Gastroesophageal sphincter (tissue), 4 donors: ENCODE measurements at regions not wholly inside any gene's neighbourhood (a gene's known extent, or its start where the extent isn't known, plus 50 kb on each side); places are given as distances from the start of the nearest gene placed in this dataset.

Experiments
- ATAC-seq: fragments of 150-250 bp; one replicate; pipeline ENCODE4 v1.9.1; 2016; ENCODE audit warnings: mild to moderate bottlenecking, moderate library complexity
- H3K27ac ChIP-seq, 4 donors: fragments of 200-600 bp; sonication (generic) in 3 of 4; 1 replicate in 3 of 4; 2 replicates in 1 of 4; pipeline ENCODE4 v1.5.1; 2016 to 2019
- H3K27me3 ChIP-seq: fragments of 200-600 bp; sonication (generic); one replicate; pipeline ENCODE4 v1.5.1; 2019
- H3K36me3 ChIP-seq, 2 donors: fragments of 200-600 bp; sonication (generic); one replicate each; pipeline ENCODE4 v1.5.1; 2019; ENCODE audit warnings: control low read depth in 1 of 2
- H3K4me1 ChIP-seq, 3 donors: fragments of 200-600 bp; sonication (generic); 1 replicate in 2 of 3; 2 replicates in 1 of 3; pipeline ENCODE4 v1.5.1; 2016 to 2019; ENCODE audit warnings: control low read depth in 2 of 3
- H3K4me3 ChIP-seq, 2 donors: fragments of 200-600 bp; sonication (generic); one replicate each; pipeline ENCODE4 v1.5.1; 2019; ENCODE audit warnings: mild to moderate bottlenecking in 1 of 2, moderate library complexity in 1 of 2
- H3K9me3 ChIP-seq, 3 donors: fragments of 200-600 bp; sonication (generic); one replicate each; pipeline ENCODE4 v1.5.1; 2017 to 2019; ENCODE audit warnings: control low read depth in 2 of 3
- EP300 ChIP-seq: sonication (generic); formaldehyde crosslinking; IDR thresholded peaks from one replicate; pipeline ENCODE4 v1.6.1; 2017; ENCODE audit warnings: antibody characterized with exemption, mild to moderate bottlenecking
- POLR2A ChIP-seq, 2 donors: fragments of 450-650 bp; IDR thresholded peaks; one replicate each; pipeline ENCODE4 v1.6.1; 2017; ENCODE audit warnings: antibody characterized with exemption in 2 of 2, mild to moderate bottlenecking in 2 of 2, moderate library complexity in 1 of 2
- POLR2AphosphoS5 ChIP-seq: sonication (generic); formaldehyde crosslinking; IDR thresholded peaks from one replicate; pipeline ENCODE4 v1.6.1; 2017; ENCODE audit warnings: antibody characterized with exemption
- WGBS, 2 donors: methylation state at CpG; one replicate each; pipeline ENCODE4 v1.1.5; 2018; ENCODE audit warnings: low coverage in 1 of 2; 5-methylcytosine and 5-hydroxymethylcytosine counted together
- TF ChIP-seq, protein P1 (sequence below), 4 experiments: fragments of 200-600 bp in 2 of 4; fragments of 450-650 bp in 2 of 4; sonication (generic) in 1 of 4; IDR thresholded peaks; one replicate each; pipeline ENCODE4 v1.5.1; 2017 to 2019; ENCODE audit warnings: antibody characterized with exemption in 4 of 4, mild to moderate bottlenecking in 2 of 4, moderate library complexity in 2 of 4

DNA sequence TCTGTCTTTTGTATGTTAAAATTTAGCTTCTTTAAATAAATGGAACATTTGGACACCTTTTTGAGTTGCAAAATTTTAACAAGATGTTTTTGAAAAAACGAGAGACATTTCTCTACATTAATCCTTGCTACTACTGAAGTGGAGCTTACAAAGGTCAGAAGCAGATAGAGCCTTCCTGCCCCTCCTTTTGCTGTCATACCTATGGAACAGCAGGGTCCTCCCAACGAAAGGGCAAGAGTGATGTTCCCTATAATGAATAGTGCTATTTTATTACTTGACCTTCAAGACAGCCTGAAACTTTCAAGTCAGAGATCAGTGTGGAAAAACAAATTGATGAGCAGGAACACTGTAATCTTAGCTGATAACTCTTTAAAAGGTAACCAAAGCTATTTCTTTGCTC is 1538.9 kb downstream of the PLA2G4A start:
- TF ChIP-seq EP300 (no peak), POLR2AphosphoS5 (no peak)
- H3K27ac ChIP-seq: no peak overlapping the region
- H3K9me3 ChIP-seq: no peaks in the 10 kb centered on the region
- ATAC-seq: no peak
- H3K27me3 ChIP-seq: no peaks in the 10 kb centered on the region
- H3K36me3 ChIP-seq: no peaks in the 10 kb centered on the region
- WGBS, 2 donors: 28 to 49% methylated on average over 2 of the region's 2 CpGs
- H3K4me1 ChIP-seq: no peaks in the 10 kb centered on the region
- H3K4me3 ChIP-seq: no peak overlapping the region

DNA sequence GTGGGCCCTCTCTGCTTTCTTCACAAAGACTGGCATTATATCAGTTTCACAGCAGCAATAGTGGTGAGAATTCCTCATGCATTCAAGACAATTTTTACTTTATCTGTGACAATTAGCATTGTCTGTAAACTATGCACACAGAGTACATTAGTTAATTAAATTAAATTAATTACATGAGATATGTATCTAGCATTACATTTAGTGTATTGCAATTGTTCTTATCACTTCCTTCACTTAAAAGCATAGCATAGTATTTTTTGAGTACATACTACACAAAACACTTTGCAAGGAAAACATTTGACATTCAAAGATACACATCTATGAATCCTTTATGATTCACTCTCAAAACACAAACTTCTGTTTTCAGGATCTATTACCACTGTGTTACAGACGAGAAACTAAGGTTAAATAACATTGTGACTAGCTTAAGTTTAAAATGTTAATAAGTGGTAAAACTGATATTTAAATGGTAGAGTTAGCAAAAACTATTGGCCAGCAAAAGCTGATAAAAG is 1542.6 kb downstream of the PLA2G4A start:
- Histone ChIP-seq H3K9me3 (no peaks in the 10 kb centered on the region), H3K27ac (no peak overlapping the region), H3K27me3 (no peaks in the 10 kb centered on the region), H3K4me1 (no peaks in the 10 kb centered on the region), H3K36me3 (no peaks in the 10 kb centered on the region), H3K4me3 (no peak overlapping the region)
- ATAC-seq: no peak
- 80 to 82% methylated on average over 1 of the region's 1 CpG for WGBS, 2 donors
- TF ChIP-seq POLR2AphosphoS5: no peak
- no peak for TF ChIP-seq POLR2A (IDR thresholded peaks at IDR 0.05)
- TF ChIP-seq, protein P1, sequence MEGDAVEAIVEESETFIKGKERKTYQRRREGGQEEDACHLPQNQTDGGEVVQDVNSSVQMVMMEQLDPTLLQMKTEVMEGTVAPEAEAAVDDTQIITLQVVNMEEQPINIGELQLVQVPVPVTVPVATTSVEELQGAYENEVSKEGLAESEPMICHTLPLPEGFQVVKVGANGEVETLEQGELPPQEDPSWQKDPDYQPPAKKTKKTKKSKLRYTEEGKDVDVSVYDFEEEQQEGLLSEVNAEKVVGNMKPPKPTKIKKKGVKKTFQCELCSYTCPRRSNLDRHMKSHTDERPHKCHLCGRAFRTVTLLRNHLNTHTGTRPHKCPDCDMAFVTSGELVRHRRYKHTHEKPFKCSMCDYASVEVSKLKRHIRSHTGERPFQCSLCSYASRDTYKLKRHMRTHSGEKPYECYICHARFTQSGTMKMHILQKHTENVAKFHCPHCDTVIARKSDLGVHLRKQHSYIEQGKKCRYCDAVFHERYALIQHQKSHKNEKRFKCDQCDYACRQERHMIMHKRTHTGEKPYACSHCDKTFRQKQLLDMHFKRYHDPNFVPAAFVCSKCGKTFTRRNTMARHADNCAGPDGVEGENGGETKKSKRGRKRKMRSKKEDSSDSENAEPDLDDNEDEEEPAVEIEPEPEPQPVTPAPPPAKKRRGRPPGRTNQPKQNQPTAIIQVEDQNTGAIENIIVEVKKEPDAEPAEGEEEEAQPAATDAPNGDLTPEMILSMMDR (IDR thresholded peaks at IDR 0.05): no peak
- TF ChIP-seq EP300: no peak

DNA sequence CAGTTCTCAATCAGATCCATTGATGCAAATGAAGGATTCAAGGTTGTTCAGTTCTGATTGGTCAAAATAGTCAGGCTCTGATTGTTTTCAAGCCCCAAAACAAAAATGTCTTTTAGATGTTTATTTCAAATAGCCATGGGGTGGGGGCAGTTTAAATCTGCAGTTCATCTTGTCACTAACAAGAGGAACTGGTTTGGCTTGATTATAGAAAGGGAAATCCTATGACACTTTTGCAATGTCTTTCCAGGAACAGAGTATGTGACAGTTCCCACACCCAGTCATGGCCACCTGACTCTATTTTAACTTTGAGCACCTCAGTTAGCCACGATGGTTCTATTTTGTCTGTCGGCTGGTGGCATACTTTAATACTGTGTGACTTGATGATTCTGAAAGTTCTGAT is 1544.1 kb downstream of the PLA2G4A start:
- H3K27ac ChIP-seq: no peak overlapping the region
- TF ChIP-seq, protein P1 (IDR thresholded peaks at IDR 0.05): no peak
- TF ChIP-seq POLR2AphosphoS5 (no peak), EP300 (no peak), POLR2A (IDR thresholded peaks at IDR 0.05) (no peak)
- WGBS, 2 donors: 88 to 92% methylated on average over 1 to 2 of the region's 2 CpGs
- no peak overlapping the region for H3K4me3 ChIP-seq
- H3K9me3 ChIP-seq: no peaks in the 10 kb centered on the region
- no peaks in the 10 kb centered on the region for H3K27me3 ChIP-seq
- H3K4me1 ChIP-seq: no peaks in the 10 kb centered on the region
- H3K36me3 ChIP-seq: no peaks in the 10 kb centered on the region
- ATAC-seq: no peak

DNA sequence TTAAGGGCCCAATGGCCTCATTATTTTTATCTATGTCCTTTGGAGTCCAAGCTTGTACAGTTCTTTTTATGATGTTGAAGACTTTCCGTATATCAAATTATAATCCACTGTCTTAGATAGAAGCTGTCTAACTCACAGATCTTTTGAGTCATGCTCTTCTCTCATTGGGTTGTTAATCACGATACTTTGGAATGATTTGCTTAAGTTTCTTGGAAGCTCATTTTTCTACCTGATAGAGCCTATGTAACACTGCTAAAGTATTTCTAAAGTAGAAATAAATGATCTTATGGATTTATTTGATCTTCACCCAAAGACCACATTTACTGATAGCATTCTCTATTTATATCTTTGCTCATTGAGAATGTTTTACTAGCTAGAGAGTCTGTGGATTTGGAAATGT is 1554.1 kb downstream of the PLA2G4A start:
- Histone ChIP-seq H3K4me1 (no peaks in the 10 kb centered on the region), H3K27me3 (no peaks in the 10 kb centered on the region), H3K27ac (no peak overlapping the region), H3K4me3 (no peak overlapping the region), H3K9me3 (no peaks in the 10 kb centered on the region), H3K36me3 (no peaks in the 10 kb centered on the region)
- WGBS, 2 donors: 81 to 89% methylated on average over 2 of the region's 2 CpGs
- ATAC-seq: no peak
- TF ChIP-seq POLR2A (IDR thresholded peaks at IDR 0.05) (no peak), POLR2AphosphoS5 (no peak), EP300 (no peak)
- TF ChIP-seq, protein P1 (IDR thresholded peaks at IDR 0.05): no peak

DNA sequence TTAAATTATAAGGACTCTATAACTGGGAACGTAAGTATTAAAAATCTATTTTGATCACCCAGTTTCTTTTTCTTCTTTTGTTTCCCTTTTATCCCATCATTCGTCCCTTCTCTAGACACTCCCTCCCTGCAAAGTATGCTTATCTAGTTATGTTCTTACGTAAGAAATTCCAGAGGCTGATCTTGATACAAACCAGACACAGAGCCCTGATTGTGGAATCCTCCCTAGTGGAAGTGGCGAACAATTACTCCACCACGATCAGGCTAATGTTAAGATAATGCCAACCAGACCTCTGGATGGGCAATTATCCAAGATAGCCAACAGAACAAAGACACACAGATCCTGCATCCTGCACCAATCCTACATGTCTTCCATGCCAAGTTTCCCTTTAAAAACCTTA is 1557.4 kb downstream of the PLA2G4A start:
- no peak overlapping the region for H3K4me3 ChIP-seq
- no peak overlapping the region for H3K27ac ChIP-seq
- 61 to 70% methylated on average over 3 to 5 of the region's 5 CpGs for WGBS, 2 donors
- no peak for TF ChIP-seq POLR2AphosphoS5
- TF ChIP-seq, protein P1 (IDR thresholded peaks at IDR 0.05): no peak
- no peak for TF ChIP-seq EP300
- no peak for TF ChIP-seq POLR2A (IDR thresholded peaks at IDR 0.05)
- no peak for ATAC-seq
- H3K9me3 ChIP-seq: peaks cover 0 to 4% (median 0%) of the 10 kb centered on the region in 3 donors
- H3K4me1 ChIP-seq: no peaks in the 10 kb centered on the region
- no peaks in the 10 kb centered on the region for H3K36me3 ChIP-seq
- H3K27me3 ChIP-seq: no peaks in the 10 kb centered on the region
